SK-N-SH (cell line): ENCODE measurements at regions not wholly inside any gene's neighbourhood (a gene's known extent, or its start where the extent isn't known, plus 50 kb on each side); places are given as distances from the start of the nearest gene placed in this dataset.
"Not testable (repeated sequence)": the region's sequence is repeated elsewhere in the genome, so short reads cannot be mapped to it uniquely, and the experiment has no call there.

Source experiments
- CTCF ChIA-PET: fragments of 300-600, 350-600 bp; formaldehyde crosslinking; extraction: SDS; loops from one replicate; lab custom pipeline; 2021; lab: Yijun Ruan, JAX
- POLR2A ChIA-PET: fragments of 350-600 bp; sonication (Branson Sonifier 250); formaldehyde crosslinking; extraction: SDS; loops from one replicate; lab custom pipeline; 2020; ENCODE audit warnings: antibody characterized with exemption, inconsistent platforms; lab: Yijun Ruan, JAX
- DNase-seq: peaks from one replicate; pipeline ENCODE4 v3.0.0; 2012
- H2AFZ ChIP-seq: fragments of 200-600 bp; sonication (generic); 2 replicates; pipeline ENCODE4 v1.8.1; 2016; ENCODE audit warnings: antibody characterized with exemption, mild to moderate bottlenecking, low read depth
- H3F3A ChIP-seq: fragments of 200-600 bp; sonication (generic); replicated peaks from 2 replicates; pipeline ENCODE3; 2016; ENCODE audit warnings: antibody characterized with exemption, mild to moderate bottlenecking; ENCODE audit not compliant: insufficient read depth
- H3K27ac ChIP-seq, 2 experiments: fragments of 200-500 bp in 1 of 2; fragments of 200-600 bp in 1 of 2; sonication (Bioruptor generic) in 1 of 2; sonication (generic), shearing (Covaris generic) in 1 of 2; 2 replicates each; pipeline versions ENCODE4 v1.5.1 to v1.6.1; 2014 to 2016; ENCODE audit warnings: low read depth in 2 of 2, inconsistent platforms in 1 of 2, low read length in 1 of 2, mild to moderate bottlenecking in 1 of 2, mixed read lengths in 1 of 2
- H3K27me3 ChIP-seq: fragments of 200-600 bp; sonication (generic), shearing (Covaris generic); 2 replicates; pipeline ENCODE4 v1.6.1; 2016; ENCODE audit warnings: mixed run types; ENCODE audit not compliant: insufficient read depth
- H3K36me3 ChIP-seq, 2 experiments: fragments of 200-500 bp in 1 of 2; fragments of 200-600 bp in 1 of 2; sonication (Bioruptor generic) in 1 of 2; sonication (generic) in 1 of 2; replicated peaks in 1 of 2; 2 replicates each; pipeline versions ENCODE3 to v1.5.1; 2014 to 2016; ENCODE audit warnings: low read length in 1 of 2, mild to moderate bottlenecking in 1 of 2; ENCODE audit not compliant: insufficient read depth in 2 of 2, control insufficient read depth in 1 of 2
- H3K4me1 ChIP-seq, 2 experiments: fragments of 200-500 bp in 1 of 2; fragments of 200-600 bp in 1 of 2; sonication (Bioruptor generic) in 1 of 2; sonication (generic), shearing (Covaris generic) in 1 of 2; 2 replicates each; pipeline versions ENCODE4 v1.5.1 to v1.6.1; 2014 to 2016; ENCODE audit warnings: low read depth in 1 of 2, low read length in 1 of 2, mixed run types in 1 of 2; ENCODE audit not compliant: insufficient read depth in 2 of 2, control insufficient read depth in 1 of 2
- H3K4me2 ChIP-seq: fragments of 200-600 bp; sonication (generic), shearing (Covaris generic); 2 replicates; pipeline ENCODE4 v1.6.1; 2017; ENCODE audit warnings: mixed run types
- H3K4me3 ChIP-seq, 2 experiments: fragments of 200-500 bp in 1 of 2; fragments of 200-600 bp in 1 of 2; sonication (Bioruptor generic) in 1 of 2; sonication (generic), shearing (Covaris generic) in 1 of 2; 2 replicates each; pipeline versions ENCODE4 v1.5.1 to v1.8.1; 2014 to 2016; ENCODE audit warnings: low read depth in 2 of 2, inconsistent platforms in 1 of 2, low read length in 1 of 2, mild to moderate bottlenecking in 1 of 2, mixed read lengths in 1 of 2, moderate library complexity in 1 of 2
- H3K79me2 ChIP-seq: fragments of 200-600 bp; sonication (generic); 2 replicates; pipeline ENCODE4 v1.8.1; 2017; ENCODE audit warnings: mild to moderate bottlenecking; ENCODE audit not compliant: insufficient read depth
- H3K9ac ChIP-seq: fragments of 200-600 bp; sonication (generic); 2 replicates; pipeline ENCODE4 v1.6.1; 2017; ENCODE audit warnings: mixed run types
- H3K9me2 ChIP-seq: fragments of 200-600 bp; sonication (generic); 2 replicates; pipeline ENCODE4 v1.6.1; 2017; ENCODE audit warnings: mixed run types
- H3K9me3 ChIP-seq: fragments of 200-600 bp; sonication (generic); 2 replicates; pipeline ENCODE4 v1.6.1; 2017; ENCODE audit warnings: mixed run types, mild to moderate bottlenecking, moderate library complexity
- H4K20me1 ChIP-seq: fragments of 200-600 bp; sonication (generic); 2 replicates; pipeline ENCODE4 v1.6.1; 2017; ENCODE audit warnings: mild to moderate bottlenecking, mixed run types; ENCODE audit not compliant: insufficient read depth
- EP300 ChIP-seq, 2 experiments: IDR thresholded peaks; 2 replicates each; pipeline versions ENCODE4 v1.4.0 to v1.6.1; 2012; ENCODE audit warnings: borderline replicate concordance in 1 of 2, low read depth in 1 of 2, low read length in 1 of 2
- FOSL2 ChIP-seq: IDR thresholded peaks from 2 replicates; pipeline ENCODE4 v1.4.0; 2012; ENCODE audit warnings: low read depth, mild to moderate bottlenecking, moderate library complexity, borderline replicate concordance
- JUND ChIP-seq: IDR thresholded peaks from 2 replicates; pipeline ENCODE4 v1.4.0; 2012
- MAX ChIP-seq: IDR thresholded peaks from 2 replicates; pipeline ENCODE4 v1.4.0; 2012; ENCODE audit warnings: low read depth
- MEF2A ChIP-seq: IDR thresholded peaks from 2 replicates; pipeline ENCODE4 v1.4.0; 2012; ENCODE audit warnings: low read depth, borderline replicate concordance
- NFIC ChIP-seq: IDR thresholded peaks from 2 replicates; pipeline ENCODE4 v1.4.0; 2012; ENCODE audit warnings: borderline replicate concordance
- RXRA ChIP-seq: IDR thresholded peaks from 2 replicates; pipeline ENCODE4 v1.4.0; 2012; ENCODE audit warnings: low read depth, mild to moderate bottlenecking, borderline replicate concordance
- TCF12 ChIP-seq: IDR thresholded peaks from 2 replicates; pipeline ENCODE4 v1.4.0; 2012
- ZBTB33 ChIP-seq: IDR thresholded peaks from 2 replicates; pipeline ENCODE4 v1.4.0; 2012; ENCODE audit warnings: low read depth, borderline replicate concordance
- WGBS: methylation state at CpG from one replicate; pipeline ENCODE4 v1.1.6; 2017; ENCODE audit warnings: low lambda C conversion rate; 5-methylcytosine and 5-hydroxymethylcytosine counted together
- TF ChIP-seq, protein P1 (sequence below): IDR thresholded peaks from 2 replicates; pipeline ENCODE4; 2012

- H4K20me1 ChIP-seq, H3K9me2 ChIP-seq, H3K9me3 ChIP-seq, H3K4me3 ChIP-seq, H2AFZ ChIP-seq, DNase-seq, H3F3A ChIP-seq, H3K4me2 ChIP-seq, H3K79me2 ChIP-seq, CTCF ChIA-PET, H3K36me3 ChIP-seq, POLR2A ChIA-PET, H3K27me3 ChIP-seq: not testable (repeated sequence)
- WGBS, result 8% methylated on average over 2 of the region's 4 CpGs
- H3K9ac ChIP-seq, result 0 out of 2 replicates have a peak overlapping the region, but pooled peaks have one; percentile 36
- peak overlapping the region in 1 of 2 experiments; percentile 77; a peak in 2 of 4 replicates for H3K27ac ChIP-seq
- peaks cover 0 to 11% of the 10 kb centered on the region in 2 experiments; a peak in 1 of 4 replicates for H3K4me1 ChIP-seq
Measured at GRCh38 chr9:63342528-63342927, 1942.5 kb downstream of the FOXD4L5 start.

- H3F3A ChIP-seq, H3K79me2 ChIP-seq, H3K9me2 ChIP-seq, CTCF ChIA-PET, H3K4me1 ChIP-seq, H3K9me3 ChIP-seq, DNase-seq, H3K36me3 ChIP-seq, POLR2A ChIA-PET, H2AFZ ChIP-seq, H4K20me1 ChIP-seq, H3K27me3 ChIP-seq: not testable (repeated sequence)
- 8% methylated on average over 6 of the region's 6 CpGs for WGBS
- H3K4me3 ChIP-seq, result 0 out of 4 replicates have a peak overlapping the region, but pooled peaks of 1 of the 2 experiments have one; percentile 25
- H3K9ac ChIP-seq, result peak overlapping the region; percentile 57
- peak overlapping the region; percentile 51; the same call in 1 of the 2 replicates for H3K4me2 ChIP-seq
- peak overlapping the region; percentile 4 to 91; a peak in 2 of 4 replicates for H3K27ac ChIP-seq
- TF ChIP-seq RXRA, result peak; percentile 91
- peak; percentile 63; the same call in 1 of the 2 replicates for TF ChIP-seq FOSL2
- TF ChIP-seq MAX, result 0 out of 2 replicates have a peak, but pooled peaks have one; percentile 43
- TF ChIP-seq EP300 (IDR thresholded peaks at IDR 0.05; ENCODE audit: borderline replicate concordance in 1 of 2, low read depth in 1 of 2, low read length in 1 of 2), result peak in 1 of 2 experiments; percentile 76; a peak in 2 of 4 replicates
- TF ChIP-seq MEF2A, result peak; percentile 80; the same call in 1 of the 2 replicates
- peak; percentile 32 for TF ChIP-seq NFIC
- TF ChIP-seq JUND, result peak; percentile 72
- peak; percentile 75 for TF ChIP-seq TCF12
- TF ChIP-seq ZBTB33, result 0 out of 2 replicates have a peak, but pooled peaks have one; percentile 30
- TF ChIP-seq, protein P1, sequence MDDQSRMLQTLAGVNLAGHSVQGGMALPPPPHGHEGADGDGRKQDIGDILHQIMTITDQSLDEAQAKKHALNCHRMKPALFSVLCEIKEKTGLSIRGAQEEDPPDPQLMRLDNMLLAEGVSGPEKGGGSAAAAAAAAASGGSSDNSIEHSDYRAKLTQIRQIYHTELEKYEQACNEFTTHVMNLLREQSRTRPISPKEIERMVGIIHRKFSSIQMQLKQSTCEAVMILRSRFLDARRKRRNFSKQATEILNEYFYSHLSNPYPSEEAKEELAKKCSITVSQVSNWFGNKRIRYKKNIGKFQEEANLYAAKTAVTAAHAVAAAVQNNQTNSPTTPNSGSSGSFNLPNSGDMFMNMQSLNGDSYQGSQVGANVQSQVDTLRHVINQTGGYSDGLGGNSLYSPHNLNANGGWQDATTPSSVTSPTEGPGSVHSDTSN, result peak; percentile 51
Measured at GRCh38 chr9:63337899-63338604, 1947.0 kb downstream of the FOXD4L5 start.

DNA sequence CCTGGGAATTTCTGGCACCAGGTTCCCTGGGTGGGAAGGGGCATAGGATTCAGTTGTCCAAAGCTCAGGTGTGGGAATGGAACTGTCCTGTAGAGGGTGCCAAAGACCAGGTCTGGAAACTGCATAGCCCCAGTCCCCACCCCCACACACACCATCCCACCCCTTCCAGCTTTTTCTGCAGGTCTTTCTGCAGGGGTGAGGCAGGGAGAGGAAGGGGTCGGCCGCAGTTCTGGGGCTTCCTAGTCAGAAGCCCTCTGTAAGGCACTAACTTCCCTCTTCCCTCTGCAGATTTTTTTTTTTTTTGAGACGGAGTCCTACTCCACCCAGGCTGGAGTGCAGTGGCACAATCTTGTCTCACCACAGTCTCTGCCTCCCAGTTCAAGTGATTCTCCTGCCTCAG, 1949.7 kb downstream of the FOXD4L5 start:
- H4K20me1 ChIP-seq, H3K27ac ChIP-seq, H3K36me3 ChIP-seq, H3K4me1 ChIP-seq, CTCF ChIA-PET, H3K4me3 ChIP-seq, H3K27me3 ChIP-seq, H3K79me2 ChIP-seq, H3K4me2 ChIP-seq, H3K9me2 ChIP-seq, POLR2A ChIA-PET, H3K9ac ChIP-seq, H3F3A ChIP-seq, DNase-seq, H2AFZ ChIP-seq, H3K9me3 ChIP-seq: not testable (repeated sequence)
- WGBS, result 47% methylated on average over 3 of the region's 3 CpGs

GRCh38 chr9:63334187-63334586, 1950.8 kb downstream of the FOXD4L5 start:
- CTCF ChIA-PET, H3K9me3 ChIP-seq, H4K20me1 ChIP-seq, H3K9me2 ChIP-seq, H2AFZ ChIP-seq, DNase-seq, H3K79me2 ChIP-seq, H3K36me3 ChIP-seq, H3K27me3 ChIP-seq, H3K4me2 ChIP-seq, POLR2A ChIA-PET, H3K4me1 ChIP-seq, H3K27ac ChIP-seq, H3K9ac ChIP-seq, H3K4me3 ChIP-seq, H3F3A ChIP-seq: not testable (repeated sequence)
- no CpG with 5 or more reads among the region's 4 CpGs for WGBS
